ENCODE measurements at regions not wholly inside any gene's neighbourhood (a gene's known extent, or its start where the extent isn't known, plus 50 kb on each side); places are given as distances from the start of the nearest gene placed in this dataset.

DNA sequence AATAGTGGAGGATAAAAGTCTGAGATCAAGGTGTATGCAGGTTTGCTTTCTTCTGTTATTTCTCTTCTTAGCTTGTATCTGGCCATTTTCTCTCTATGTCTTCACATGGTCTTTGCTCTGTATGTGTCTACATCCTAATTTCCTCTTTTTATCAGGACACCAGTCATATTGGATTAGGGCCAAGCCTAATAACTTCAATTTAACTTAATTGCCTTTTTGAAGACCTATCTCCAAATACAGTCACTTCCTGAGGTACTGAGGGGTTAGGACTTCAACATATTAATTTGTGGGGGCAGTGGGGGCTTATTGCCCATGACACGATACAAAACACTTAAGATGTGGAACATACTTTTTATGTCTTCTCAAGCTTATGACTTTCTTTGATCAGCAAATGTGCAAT is 632.9 kb upstream of the CELF4 start:
- TF ChIP-seq, protein P1, sequence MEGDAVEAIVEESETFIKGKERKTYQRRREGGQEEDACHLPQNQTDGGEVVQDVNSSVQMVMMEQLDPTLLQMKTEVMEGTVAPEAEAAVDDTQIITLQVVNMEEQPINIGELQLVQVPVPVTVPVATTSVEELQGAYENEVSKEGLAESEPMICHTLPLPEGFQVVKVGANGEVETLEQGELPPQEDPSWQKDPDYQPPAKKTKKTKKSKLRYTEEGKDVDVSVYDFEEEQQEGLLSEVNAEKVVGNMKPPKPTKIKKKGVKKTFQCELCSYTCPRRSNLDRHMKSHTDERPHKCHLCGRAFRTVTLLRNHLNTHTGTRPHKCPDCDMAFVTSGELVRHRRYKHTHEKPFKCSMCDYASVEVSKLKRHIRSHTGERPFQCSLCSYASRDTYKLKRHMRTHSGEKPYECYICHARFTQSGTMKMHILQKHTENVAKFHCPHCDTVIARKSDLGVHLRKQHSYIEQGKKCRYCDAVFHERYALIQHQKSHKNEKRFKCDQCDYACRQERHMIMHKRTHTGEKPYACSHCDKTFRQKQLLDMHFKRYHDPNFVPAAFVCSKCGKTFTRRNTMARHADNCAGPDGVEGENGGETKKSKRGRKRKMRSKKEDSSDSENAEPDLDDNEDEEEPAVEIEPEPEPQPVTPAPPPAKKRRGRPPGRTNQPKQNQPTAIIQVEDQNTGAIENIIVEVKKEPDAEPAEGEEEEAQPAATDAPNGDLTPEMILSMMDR (conservative IDR thresholded peaks at IDR 0.05; ENCODE audit: low read depth, low read length): no peak
- TF ChIP-seq EZH2 (IDR thresholded peaks at IDR 0.05; ENCODE audit: low read length, unreplicated experiment) (no peak), EZH2phosphoT487 (IDR thresholded peaks at IDR 0.05; ENCODE audit: borderline replicate concordance, low read length) (no peak)
